ENCODE measurements at regions not wholly inside any gene's neighbourhood (a gene's known extent, or its start where the extent isn't known, plus 50 kb on each side); places are given as distances from the start of the nearest gene placed in this dataset.

DNA sequence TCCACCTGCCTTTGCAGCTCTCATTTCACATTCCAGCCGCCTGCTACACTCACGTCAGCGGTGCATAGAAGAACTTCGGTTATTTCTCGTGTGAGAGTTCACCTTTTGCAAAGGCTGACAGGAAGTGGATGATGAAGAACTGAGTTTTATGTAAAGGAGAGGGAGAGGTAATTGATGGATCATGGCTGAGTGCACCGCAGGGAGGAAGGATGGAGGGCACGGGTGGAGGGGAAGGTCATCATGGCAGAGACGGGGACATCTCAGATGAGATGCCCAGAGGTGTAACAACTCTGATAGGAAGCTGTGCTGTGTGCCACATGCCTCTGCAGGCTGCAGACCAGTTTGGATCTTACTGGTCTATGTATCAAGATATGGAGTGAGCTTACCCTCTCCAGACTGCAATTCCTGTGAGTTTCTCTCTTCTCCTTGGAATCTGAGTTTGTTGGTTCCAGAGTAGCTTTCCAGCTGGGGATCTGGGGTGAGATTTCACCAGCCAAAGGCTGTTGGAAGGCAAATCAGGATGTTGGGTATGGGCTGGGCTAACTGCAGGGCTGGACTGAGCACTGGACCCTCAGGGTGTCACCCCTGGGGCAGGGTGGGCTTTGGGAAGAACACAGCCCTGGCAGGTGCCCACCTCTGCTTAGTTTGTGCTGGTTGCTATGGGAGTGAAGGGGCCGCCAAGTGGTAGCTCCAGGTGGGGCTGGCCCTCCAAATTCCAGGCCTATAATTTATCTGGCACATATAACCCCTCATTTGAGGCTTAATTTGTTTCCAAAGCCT lies 777.0 kb downstream of the KCNJ18 start:
- TF ChIP-seq, protein P1, sequence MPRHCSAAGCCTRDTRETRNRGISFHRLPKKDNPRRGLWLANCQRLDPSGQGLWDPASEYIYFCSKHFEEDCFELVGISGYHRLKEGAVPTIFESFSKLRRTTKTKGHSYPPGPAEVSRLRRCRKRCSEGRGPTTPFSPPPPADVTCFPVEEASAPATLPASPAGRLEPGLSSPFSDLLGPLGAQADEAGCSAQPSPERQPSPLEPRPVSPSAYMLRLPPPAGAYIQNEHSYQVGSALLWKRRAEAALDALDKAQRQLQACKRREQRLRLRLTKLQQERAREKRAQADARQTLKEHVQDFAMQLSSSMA (CRISPR knock-in tag; IDR thresholded peaks at IDR 0.05) = no peak
- no peak for TF ChIP-seq CTCF (CRISPR knock-in tag; IDR thresholded peaks at IDR 0.05)
- no peak for TF ChIP-seq ESRRA (CRISPR knock-in tag; IDR thresholded peaks at IDR 0.05; ENCODE audit: low read depth)
- TF ChIP-seq HES4 (CRISPR knock-in tag; IDR thresholded peaks at IDR 0.05; ENCODE audit: borderline replicate concordance) = no peak
- no peak for TF ChIP-seq POLR2AphosphoS5 (IDR thresholded peaks at IDR 0.05; ENCODE audit: low read depth, low read length)
- TF ChIP-seq ASH2L (IDR thresholded peaks at IDR 0.05; ENCODE audit: insufficient read length, low read depth, low read length) = no peak
- TF ChIP-seq NR2F6 (IDR thresholded peaks at IDR 0.05) = no peak
- no peak for TF ChIP-seq NR2F6 (CRISPR knock-in tag; IDR thresholded peaks at IDR 0.05)
- no peak for TF ChIP-seq SMC3 (IDR thresholded peaks at IDR 0.05; ENCODE audit: low read length)
- TF ChIP-seq, protein P2, sequence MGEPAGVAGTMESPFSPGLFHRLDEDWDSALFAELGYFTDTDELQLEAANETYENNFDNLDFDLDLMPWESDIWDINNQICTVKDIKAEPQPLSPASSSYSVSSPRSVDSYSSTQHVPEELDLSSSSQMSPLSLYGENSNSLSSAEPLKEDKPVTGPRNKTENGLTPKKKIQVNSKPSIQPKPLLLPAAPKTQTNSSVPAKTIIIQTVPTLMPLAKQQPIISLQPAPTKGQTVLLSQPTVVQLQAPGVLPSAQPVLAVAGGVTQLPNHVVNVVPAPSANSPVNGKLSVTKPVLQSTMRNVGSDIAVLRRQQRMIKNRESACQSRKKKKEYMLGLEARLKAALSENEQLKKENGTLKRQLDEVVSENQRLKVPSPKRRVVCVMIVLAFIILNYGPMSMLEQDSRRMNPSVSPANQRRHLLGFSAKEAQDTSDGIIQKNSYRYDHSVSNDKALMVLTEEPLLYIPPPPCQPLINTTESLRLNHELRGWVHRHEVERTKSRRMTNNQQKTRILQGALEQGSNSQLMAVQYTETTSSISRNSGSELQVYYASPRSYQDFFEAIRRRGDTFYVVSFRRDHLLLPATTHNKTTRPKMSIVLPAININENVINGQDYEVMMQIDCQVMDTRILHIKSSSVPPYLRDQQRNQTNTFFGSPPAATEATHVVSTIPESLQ (CRISPR knock-in tag; conservative IDR thresholded peaks at IDR 0.05) = no peak
- no peak for TF ChIP-seq HOXA7 (CRISPR knock-in tag; IDR thresholded peaks at IDR 0.05)
- no peak for TF ChIP-seq ZNF263 (CRISPR knock-in tag; IDR thresholded peaks at IDR 0.05)
- TF ChIP-seq JDP2 (CRISPR knock-in tag; IDR thresholded peaks at IDR 0.05; ENCODE audit: borderline replicate concordance) = no peak
- TF ChIP-seq ZNF770 (CRISPR knock-in tag; IDR thresholded peaks at IDR 0.05) = no peak
